IMR-90 (cell line): ENCODE measurements at regions not wholly inside any gene's neighbourhood (a gene's known extent, or its start where the extent isn't known, plus 50 kb on each side); places are given as distances from the start of the nearest gene placed in this dataset.
"Not testable (repeated sequence)": the region's sequence is repeated elsewhere in the genome, so short reads cannot be mapped to it uniquely, and the experiment has no call there.

Experiments used
- POLR2A ChIP-seq: IDR thresholded peaks from 2 replicates; pipeline ENCODE4 v1.6.1; 2012; ENCODE audit warnings: mild to moderate bottlenecking, low read depth, low read length
- TF ChIP-seq, protein P1 (sequence below): fragments of 150-350 bp; IDR thresholded peaks from 2 replicates; pipeline ENCODE4 v1.6.1; 2017; ENCODE audit warnings: mild to moderate bottlenecking, antibody characterized with exemption, low read length, low read depth

DNA sequence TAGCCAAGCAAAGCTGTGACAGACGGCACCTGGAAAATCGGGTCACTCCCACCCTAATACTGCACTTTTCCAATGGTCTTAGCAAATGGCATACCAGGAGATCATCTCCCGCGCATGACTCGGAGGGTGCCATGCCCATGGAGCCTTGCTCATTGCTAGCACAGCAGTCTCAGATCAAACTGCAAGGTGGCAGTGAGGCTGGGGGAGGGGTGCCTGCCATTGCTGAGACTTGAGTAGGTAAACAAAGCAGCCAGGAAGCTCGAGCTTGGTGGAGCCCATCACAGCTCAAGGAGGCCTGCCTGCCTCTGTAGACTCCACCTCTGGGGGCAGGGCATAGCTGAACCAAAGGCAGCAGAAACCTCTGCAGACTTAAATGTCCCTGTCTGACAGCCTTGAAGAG is 113.1 kb upstream of the CLDN18 start:
- not testable (repeated sequence) for TF ChIP-seq POLR2A
- TF ChIP-seq, protein P1, sequence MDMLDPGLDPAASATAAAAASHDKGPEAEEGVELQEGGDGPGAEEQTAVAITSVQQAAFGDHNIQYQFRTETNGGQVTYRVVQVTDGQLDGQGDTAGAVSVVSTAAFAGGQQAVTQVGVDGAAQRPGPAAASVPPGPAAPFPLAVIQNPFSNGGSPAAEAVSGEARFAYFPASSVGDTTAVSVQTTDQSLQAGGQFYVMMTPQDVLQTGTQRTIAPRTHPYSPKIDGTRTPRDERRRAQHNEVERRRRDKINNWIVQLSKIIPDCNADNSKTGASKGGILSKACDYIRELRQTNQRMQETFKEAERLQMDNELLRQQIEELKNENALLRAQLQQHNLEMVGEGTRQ, result not testable (repeated sequence)
